ENCODE measurements at regions not wholly inside any gene's neighbourhood (a gene's known extent, or its start where the extent isn't known, plus 50 kb on each side); places are given as distances from the start of the nearest gene placed in this dataset.

- TF ChIP-seq HDAC6 (IDR thresholded peaks at IDR 0.05; ENCODE audit: unreplicated experiment), result no peak
- no peak for TF ChIP-seq MTA2 (IDR thresholded peaks at IDR 0.05; ENCODE audit: low read depth)
- no peak for TF ChIP-seq NBN (IDR thresholded peaks at IDR 0.05)
These were observed 416.2 kb downstream of the ENC1 start (continued) for GRCh38 chr5:74224331-74224730.

GRCh38 chr5:74222806-74223205 lies 417.7 kb downstream of the ENC1 start:
- RAD21 ChIA-PET (ENCODE audit: unreplicated experiment), result no interaction called here
- no peaks in the 10 kb centered on the region for H3K4me1 ChIP-seq (ENCODE audit: control insufficient read depth, insufficient read depth, low read length)
- no peaks in the 10 kb centered on the region for H4K20me1 ChIP-seq (ENCODE audit: control insufficient read depth, insufficient read depth)
- H3K27me3 ChIP-seq (replicated peaks in 1 of 2; ENCODE audit: control insufficient read depth in 2 of 2, insufficient read depth in 2 of 2, low read length in 1 of 2), result no peaks in the 10 kb centered on the region; a peak in 1 of 4 replicates
- no peaks in the 10 kb centered on the region for H3K36me3 ChIP-seq (ENCODE audit: control insufficient read depth in 2 of 2, insufficient read depth in 2 of 2, low read length in 1 of 2)
- in situ Hi-C loops (cut with MboI) (no loop called here), intact Hi-C loops (cut with micrococcal nuclease; ENCODE audit: unreplicated experiment) (no loop called here)
- FAIRE-seq (no peak), DNase-seq (ENCODE audit: low read depth, low spot score) (no peak), ATAC-seq (no peak)
- no peaks in the 10 kb centered on the region for H3K79me2 ChIP-seq (ENCODE audit: control insufficient read depth, insufficient read depth, low read length)
- no peak overlapping the region for H3K4me3 ChIP-seq
- no peaks in the 10 kb centered on the region; the same call in 2 of the 3 replicates for H3K9me3 ChIP-seq (replicated peaks; ENCODE audit: control insufficient read depth, insufficient read depth, low read length)
- SMC1A ChIA-PET (ENCODE audit: uncharacterized antibody, unreplicated experiment), result interaction anchor here (1.0 to 1.7 kb wide), 3 partner anchors 9 to 419 kb away, joined by 3 to 4 read pairs (median 3); no protein-coding TSS in a partner anchor
- H3K9ac ChIP-seq (ENCODE audit: control insufficient read depth, insufficient read depth, low read length), result no peak overlapping the region
- CTCF ChIA-PET, result no interaction called here
- TF ChIP-seq CREM (IDR thresholded peaks at IDR 0.05; ENCODE audit: low read depth), result no peak
- TF ChIP-seq SPI1 (IDR thresholded peaks at IDR 0.05; ENCODE audit: borderline replicate concordance, insufficient read depth, low read depth, low read length), result peak; percentile 40; the same call in 1 of the 2 replicates
- no peak overlapping the region for H3K27ac ChIP-seq (ENCODE audit: control insufficient read depth, insufficient read depth)
- WGBS (ENCODE audit: insufficient coverage, insufficient replicate concordance, low lambda C conversion rate, missing lambda C conversion rate), result 0% methylated on average over 1 of the region's 1 CpG
- BruUV-seq (replicated peaks), result no TSS peak
- POLR2A ChIA-PET, result no interaction called here
- H3K4me2 ChIP-seq (ENCODE audit: control insufficient read depth, insufficient read depth), result no peak overlapping the region
- no peak overlapping the region for H2AFZ ChIP-seq (ENCODE audit: control insufficient read depth, low read depth, low read length)

GRCh38 chr5:74221413-74221812 lies 419.1 kb downstream of the ENC1 start:
- ATAC-seq (no peak), FAIRE-seq (no peak), DNase-seq (ENCODE audit: low read depth, low spot score) (no peak)
- Histone ChIP-seq H3K79me2 (ENCODE audit: control insufficient read depth, insufficient read depth, low read length) (no peaks in the 10 kb centered on the region), H2AFZ (ENCODE audit: control insufficient read depth, low read depth, low read length) (no peak overlapping the region), H3K27ac (ENCODE audit: control insufficient read depth, insufficient read depth) (no peak overlapping the region), H3K27me3 (replicated peaks in 1 of 2; ENCODE audit: control insufficient read depth in 2 of 2, insufficient read depth in 2 of 2, low read length in 1 of 2) (no peaks in the 10 kb centered on the region), H3K4me3 (no peak overlapping the region), H3K9me3 (replicated peaks; ENCODE audit: control insufficient read depth, insufficient read depth, low read length) (no peaks in the 10 kb centered on the region; the same call in 2 of the 3 replicates), H3K4me1 (ENCODE audit: control insufficient read depth, insufficient read depth, low read length) (no peaks in the 10 kb centered on the region), H3K9ac (ENCODE audit: control insufficient read depth, insufficient read depth, low read length) (no peak overlapping the region), H3K36me3 (ENCODE audit: control insufficient read depth in 2 of 2, insufficient read depth in 2 of 2, low read length in 1 of 2) (no peaks in the 10 kb centered on the region), H3K4me2 (ENCODE audit: control insufficient read depth, insufficient read depth) (no peak overlapping the region), H4K20me1 (ENCODE audit: control insufficient read depth, insufficient read depth) (no peaks in the 10 kb centered on the region)
- BruUV-seq (replicated peaks), result no TSS peak
- intact Hi-C loops (cut with micrococcal nuclease; ENCODE audit: unreplicated experiment), result no loop called here
- POLR2A ChIA-PET, result no interaction called here
- WGBS (ENCODE audit: insufficient coverage, insufficient replicate concordance, low lambda C conversion rate, missing lambda C conversion rate), result 26% methylated on average over 5 of the region's 5 CpGs
- in situ Hi-C loops (cut with MboI), result no loop called here
- RAD21 ChIA-PET (ENCODE audit: unreplicated experiment), result no interaction called here
- CTCF ChIA-PET, result no interaction called here
- SMC1A ChIA-PET (ENCODE audit: uncharacterized antibody, unreplicated experiment), result interaction anchor here (0.6 kb wide), 1 partner anchor 51 kb away, joined by 3 read pairs; no protein-coding TSS in a partner anchor
- TF ChIP-seq IRF4 (IDR thresholded peaks at IDR 0.05; ENCODE audit: low read depth, low read length), result no peak
- no peak for TF ChIP-seq CHD4 (IDR thresholded peaks at IDR 0.05)
- TF ChIP-seq YBX1 (IDR thresholded peaks at IDR 0.05), result no peak
- no peak for TF ChIP-seq KDM1A (IDR thresholded peaks at IDR 0.05; ENCODE audit: borderline replicate concordance)
- no peak for TF ChIP-seq HDGF (IDR thresholded peaks at IDR 0.05)
- TF ChIP-seq YY1 (IDR thresholded peaks at IDR 0.05; ENCODE audit: low read depth, low read length), result no peak
- TF ChIP-seq WRNIP1 (IDR thresholded peaks at IDR 0.05; ENCODE audit: borderline replicate concordance, low read depth, low read length), result no peak
- TF ChIP-seq ZBTB40 (IDR thresholded peaks at IDR 0.05; ENCODE audit: borderline replicate concordance), result no peak
- no peak for TF ChIP-seq RAD21 (IDR thresholded peaks at IDR 0.05; ENCODE audit: insufficient read depth, low read depth, low read length)
